ENCODE measurements at regions not wholly inside any gene's neighbourhood (a gene's known extent, or its start where the extent isn't known, plus 50 kb on each side); places are given as distances from the start of the nearest gene placed in this dataset.

DNA sequence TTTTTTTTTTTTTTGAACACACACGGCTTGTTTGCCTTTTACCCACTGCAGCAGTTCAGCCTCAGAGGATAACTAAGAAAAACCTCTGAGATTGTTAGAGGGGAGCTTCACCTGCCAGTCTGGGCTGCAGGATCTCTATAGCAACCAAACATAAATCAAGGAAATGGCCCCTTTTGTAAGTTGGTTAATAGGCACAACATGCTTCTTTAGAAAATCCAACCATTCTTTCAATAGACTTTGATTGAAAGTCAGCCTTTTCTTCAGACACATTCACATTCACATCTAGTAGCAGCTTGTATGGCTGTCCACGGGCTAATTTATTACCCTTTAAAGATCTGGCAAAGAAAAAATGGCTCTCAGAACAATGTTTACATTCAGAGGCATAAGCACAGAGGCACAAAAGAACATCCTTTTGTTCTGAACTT, 136.6 kb upstream of the RARB start:
- ATAC-seq (ENCODE audit: low FRiP score) (no peak), DNase-seq (ENCODE audit: low spot score) (no peak)
- TF ChIP-seq, protein P1, sequence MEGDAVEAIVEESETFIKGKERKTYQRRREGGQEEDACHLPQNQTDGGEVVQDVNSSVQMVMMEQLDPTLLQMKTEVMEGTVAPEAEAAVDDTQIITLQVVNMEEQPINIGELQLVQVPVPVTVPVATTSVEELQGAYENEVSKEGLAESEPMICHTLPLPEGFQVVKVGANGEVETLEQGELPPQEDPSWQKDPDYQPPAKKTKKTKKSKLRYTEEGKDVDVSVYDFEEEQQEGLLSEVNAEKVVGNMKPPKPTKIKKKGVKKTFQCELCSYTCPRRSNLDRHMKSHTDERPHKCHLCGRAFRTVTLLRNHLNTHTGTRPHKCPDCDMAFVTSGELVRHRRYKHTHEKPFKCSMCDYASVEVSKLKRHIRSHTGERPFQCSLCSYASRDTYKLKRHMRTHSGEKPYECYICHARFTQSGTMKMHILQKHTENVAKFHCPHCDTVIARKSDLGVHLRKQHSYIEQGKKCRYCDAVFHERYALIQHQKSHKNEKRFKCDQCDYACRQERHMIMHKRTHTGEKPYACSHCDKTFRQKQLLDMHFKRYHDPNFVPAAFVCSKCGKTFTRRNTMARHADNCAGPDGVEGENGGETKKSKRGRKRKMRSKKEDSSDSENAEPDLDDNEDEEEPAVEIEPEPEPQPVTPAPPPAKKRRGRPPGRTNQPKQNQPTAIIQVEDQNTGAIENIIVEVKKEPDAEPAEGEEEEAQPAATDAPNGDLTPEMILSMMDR (IDR thresholded peaks at IDR 0.05), result no peak

DNA sequence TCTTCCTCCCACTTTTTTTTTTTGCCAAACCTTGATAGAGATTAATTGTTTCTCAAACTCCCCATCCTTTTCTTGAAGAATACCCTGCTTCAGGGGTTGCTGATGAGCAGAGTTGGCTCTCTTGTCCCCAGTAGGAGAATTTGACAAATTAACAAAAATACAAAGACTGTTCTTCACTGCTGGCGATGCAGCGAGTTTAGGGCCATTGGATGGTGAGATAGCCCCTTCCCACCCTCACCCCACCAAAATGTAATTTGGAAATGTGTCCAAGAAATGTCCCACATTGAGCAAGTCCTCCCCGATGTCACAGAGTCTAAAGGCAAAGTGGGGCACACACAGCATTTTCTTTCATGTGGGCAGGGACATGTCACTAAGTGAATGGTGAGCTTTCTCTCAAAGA, 136.0 kb upstream of the RARB start:
- ATAC-seq (ENCODE audit: low FRiP score) (no peak), DNase-seq (ENCODE audit: low spot score) (no peak)
- TF ChIP-seq, protein P1 (IDR thresholded peaks at IDR 0.05), result no peak

DNA sequence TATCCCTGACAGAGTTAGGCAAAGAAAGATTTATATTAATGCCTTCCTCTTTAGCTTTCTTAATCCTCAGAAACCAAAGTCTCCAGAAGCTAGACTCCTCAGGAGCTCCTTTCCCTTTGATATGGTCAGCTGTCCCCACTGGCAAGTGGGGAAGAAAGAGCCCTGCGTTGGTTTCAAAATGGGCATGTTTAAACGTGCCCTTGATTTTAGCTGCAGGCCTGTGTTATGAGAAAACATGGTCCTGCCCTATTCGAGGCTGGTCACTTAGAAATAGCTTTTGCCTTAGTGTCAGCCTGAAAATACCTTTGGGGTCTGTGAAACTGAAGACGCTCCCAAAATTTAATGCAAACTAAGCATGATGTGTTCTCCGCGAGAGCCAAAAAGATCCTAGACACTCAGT, 135.5 kb upstream of the RARB start:
- TF ChIP-seq, protein P1 (IDR thresholded peaks at IDR 0.05), result no peak
- DNase-seq (ENCODE audit: low spot score) (no peak), ATAC-seq (ENCODE audit: low FRiP score) (no peak)

DNA sequence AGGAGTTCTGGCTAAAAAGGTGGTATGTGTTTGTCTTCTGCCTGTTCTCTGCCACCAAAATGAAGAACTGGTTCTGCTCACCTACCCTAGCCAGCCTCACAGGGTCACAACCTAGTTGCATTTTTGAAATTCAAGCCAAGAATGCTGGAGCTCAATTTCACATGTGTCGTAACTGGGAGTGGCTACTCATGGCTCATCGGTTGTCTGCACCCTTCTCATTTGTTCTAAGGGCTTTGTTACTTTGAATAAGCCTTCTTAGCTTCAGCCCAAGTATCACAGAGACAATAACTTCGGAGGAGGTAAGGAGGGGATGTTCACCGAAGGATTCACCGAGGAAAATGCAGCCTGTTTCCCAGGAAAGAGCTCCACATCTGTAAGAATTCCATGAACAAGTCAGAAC, 134.3 kb upstream of the RARB start:
- TF ChIP-seq, protein P1 (IDR thresholded peaks at IDR 0.05), result no peak
- ATAC-seq (ENCODE audit: low FRiP score) (no peak), DNase-seq (ENCODE audit: low spot score) (no peak)

DNA sequence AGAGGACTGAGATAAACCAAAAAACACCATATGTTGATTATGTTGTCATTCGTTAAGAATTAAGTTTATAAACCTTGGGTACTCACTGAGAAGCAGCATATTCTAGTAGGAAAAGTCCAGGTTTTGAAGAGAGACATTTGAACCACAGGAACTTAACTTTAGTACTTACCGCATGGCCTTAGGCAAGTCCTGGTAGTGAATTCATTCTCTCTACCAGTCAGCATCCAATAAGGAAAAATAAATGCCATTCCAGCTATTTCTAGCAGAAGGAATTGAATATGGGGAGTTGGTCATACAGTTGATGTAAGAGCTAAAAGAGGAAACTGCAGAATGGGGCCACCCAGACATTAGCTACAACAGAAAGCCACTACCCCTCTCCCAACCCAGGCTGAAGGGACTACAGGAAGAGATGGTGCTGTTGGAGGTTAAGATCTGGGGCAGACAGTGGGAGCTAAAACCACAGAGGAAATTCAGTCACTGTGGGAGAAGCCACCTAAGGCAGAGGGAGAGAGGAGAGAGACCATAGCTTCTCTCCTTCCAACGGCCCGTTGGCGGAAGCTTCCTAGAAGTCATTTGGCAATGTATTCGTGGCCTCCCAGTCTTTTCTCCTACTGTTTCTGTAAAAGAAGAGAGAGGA, 133.8 kb upstream of the RARB start:
- no peak for DNase-seq (ENCODE audit: low spot score)
- ATAC-seq (ENCODE audit: low FRiP score), result no peak
- TF ChIP-seq, protein P1 (IDR thresholded peaks at IDR 0.05), result no peak

DNA sequence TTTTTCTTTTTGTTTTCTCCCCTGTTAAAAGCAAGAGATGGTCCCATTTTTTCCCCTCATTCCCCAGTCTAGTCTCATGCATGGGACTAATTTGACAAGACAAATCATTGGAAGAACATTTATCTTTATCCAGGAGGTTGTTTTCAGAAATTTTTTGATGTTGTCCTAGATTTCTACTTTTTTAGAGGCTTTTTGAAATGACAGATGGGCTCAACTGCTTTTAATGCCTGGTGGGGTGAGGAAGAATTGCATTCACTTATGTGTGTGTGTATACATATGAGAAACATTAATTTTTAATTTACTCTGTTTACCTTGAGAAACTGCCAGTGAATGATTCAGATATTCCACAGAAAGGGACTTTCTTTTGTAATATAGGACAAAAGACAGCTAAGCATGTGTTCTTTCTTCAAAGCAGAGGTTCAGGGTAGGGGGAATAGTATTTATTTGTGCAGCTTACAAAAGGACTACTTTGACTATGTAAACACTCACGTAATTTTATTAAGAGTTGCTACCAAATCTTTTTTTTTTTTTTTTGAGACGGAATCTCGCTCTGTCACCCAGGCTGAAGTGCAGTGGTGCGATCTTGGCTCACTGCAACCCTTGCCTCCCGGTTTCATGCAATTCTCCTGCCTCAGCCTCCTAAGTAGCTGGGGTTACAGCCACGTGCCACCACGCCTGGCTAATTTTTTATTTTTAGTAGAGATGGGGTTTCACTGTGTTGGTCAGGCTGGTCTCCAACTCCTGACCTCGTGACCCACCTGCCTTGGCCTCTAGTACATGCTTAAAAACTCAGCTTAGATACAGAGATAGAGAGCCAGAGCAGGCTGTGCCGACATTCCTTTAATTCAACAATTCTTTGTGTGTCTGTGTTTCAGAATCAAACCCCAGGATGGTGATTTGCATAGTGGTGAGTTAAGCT, 130.1 kb upstream of the RARB start:
- no peak for DNase-seq (ENCODE audit: low spot score)
- ATAC-seq (ENCODE audit: low FRiP score), result no peak
- TF ChIP-seq, protein P1 (IDR thresholded peaks at IDR 0.05), result no peak

All from omental fat pad (tissue), 3 donors.